Right kidney (tissue), 1 donor: ENCODE measurements at regions not wholly inside any gene's neighbourhood (a gene's known extent, or its start where the extent isn't known, plus 50 kb on each side); places are given as distances from the start of the nearest gene placed in this dataset.
"Not testable (repeated sequence)": the region's sequence is repeated elsewhere in the genome, so short reads cannot be mapped to it uniquely, and the experiment has no call there.

Source experiments
- DNase-seq: peaks from one replicate; pipeline ENCODE4 v3.0.0-alpha.2; 2016

DNA sequence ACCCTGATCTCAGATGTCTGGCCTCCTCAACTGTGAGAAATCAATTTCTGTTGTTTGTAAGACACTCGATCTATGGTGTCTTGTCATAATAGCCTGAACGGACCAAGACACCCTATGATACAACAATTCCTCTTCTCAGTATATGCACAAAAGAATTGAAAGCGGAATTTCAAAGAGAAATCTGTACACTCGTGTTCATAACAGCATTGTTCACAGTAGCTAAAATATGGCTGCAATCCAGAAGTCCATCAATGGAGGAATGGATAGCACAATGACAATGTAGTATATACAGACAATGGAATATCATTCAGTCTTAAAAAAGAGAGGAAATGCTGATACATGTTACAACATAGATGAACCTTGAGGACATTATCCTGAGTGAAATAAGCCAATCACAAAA, 354.6 kb downstream of the SFMBT2 start:
- DNase-seq = no peak

DNA sequence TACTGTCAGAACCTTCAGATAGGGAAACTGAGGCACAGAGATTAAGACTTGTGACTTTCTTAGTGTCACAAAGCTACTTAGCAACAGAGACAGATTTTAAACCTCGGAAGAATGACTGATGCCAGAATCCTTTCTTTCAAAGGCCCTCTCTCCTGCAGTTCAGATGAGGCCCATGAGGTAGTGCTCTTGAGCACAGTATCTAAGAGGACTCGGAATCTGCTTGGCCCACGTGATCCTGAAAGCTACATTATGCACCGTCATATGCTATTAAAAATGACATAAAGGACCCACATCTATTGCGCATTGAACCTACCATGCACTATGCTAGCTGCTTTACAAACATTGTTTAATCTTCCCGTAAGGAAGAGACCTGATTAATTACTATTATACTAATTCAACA, 355.9 kb downstream of the SFMBT2 start:
- no peak for DNase-seq

DNA sequence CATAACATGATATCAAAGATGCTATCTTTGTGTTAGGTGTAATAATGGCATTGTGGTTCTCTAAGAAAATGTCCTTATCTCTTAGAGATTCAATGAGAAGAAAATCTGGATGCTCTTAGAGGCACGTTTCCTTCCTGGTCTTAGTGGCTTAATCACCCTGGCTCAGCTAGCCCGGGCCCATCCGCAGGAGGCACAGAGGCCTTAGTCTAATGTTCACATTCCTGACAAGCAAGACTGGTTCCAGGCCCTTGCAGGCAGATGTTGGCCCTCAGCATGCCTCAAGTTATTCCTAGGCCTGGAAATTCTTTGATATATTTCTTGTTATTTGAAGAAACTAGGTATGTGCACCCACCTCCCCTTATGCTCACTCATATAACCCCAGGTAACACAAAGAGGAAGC, 357.6 kb downstream of the SFMBT2 start:
- no peak for DNase-seq

DNA sequence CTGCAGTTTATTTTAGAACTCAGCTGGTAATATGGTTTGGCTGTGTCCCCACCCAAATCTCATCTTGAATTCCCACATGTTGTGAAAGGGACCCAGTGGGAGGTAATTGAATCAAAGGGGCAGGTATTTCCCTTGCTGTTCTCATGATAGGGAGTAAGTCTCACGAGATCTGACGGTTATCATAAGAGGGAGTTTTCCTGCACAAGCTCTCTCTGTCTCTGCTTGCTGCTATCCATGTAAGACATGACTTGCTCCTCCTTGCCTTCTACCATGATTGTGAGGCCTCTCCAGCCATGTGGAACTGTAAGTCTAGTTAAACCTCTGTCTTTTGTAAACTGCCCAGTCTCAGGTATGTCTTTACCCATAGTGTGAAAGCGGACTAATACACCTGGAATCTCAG, 360.8 kb downstream of the SFMBT2 start:
- DNase-seq = not testable (repeated sequence)

DNA sequence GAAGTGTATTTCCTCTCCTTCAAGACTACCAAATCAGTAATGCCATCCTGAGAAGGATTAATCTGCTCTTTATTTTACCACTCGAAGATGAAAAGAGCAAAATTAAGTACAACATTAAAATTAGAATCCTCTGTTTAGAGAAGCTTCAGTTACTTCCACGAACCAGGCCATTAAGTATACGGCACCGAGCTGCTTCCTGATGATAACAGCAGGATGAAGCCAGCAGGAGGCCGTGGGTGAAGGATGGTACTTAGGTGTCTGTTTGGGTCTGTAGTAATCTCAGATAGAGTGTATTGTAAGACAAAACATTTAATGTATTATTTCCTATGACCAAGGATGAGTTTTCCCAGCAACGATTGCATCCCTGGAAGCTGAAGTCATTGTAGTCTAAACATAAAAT, 362.8 kb downstream of the SFMBT2 start:
- no peak for DNase-seq

DNA sequence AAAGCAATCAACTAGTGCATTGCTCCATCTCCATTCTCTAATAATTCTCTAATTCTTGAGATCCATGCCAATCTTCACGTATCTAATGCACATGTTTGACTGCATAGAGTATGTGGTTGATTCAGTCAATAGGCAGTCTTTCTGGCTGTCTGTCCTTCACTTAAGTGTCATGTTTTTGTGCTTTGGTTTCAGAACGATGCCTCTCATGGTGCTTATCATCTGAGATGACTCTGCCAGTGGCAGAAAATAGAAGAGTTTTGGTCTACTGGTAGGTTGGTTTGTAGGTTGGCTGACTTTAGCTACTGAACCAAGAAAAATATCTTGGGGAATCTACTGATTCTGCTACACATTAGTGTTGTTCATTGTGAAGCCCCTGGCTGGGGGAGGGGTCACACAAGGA, 364.2 kb downstream of the SFMBT2 start:
- no peak for DNase-seq

DNA sequence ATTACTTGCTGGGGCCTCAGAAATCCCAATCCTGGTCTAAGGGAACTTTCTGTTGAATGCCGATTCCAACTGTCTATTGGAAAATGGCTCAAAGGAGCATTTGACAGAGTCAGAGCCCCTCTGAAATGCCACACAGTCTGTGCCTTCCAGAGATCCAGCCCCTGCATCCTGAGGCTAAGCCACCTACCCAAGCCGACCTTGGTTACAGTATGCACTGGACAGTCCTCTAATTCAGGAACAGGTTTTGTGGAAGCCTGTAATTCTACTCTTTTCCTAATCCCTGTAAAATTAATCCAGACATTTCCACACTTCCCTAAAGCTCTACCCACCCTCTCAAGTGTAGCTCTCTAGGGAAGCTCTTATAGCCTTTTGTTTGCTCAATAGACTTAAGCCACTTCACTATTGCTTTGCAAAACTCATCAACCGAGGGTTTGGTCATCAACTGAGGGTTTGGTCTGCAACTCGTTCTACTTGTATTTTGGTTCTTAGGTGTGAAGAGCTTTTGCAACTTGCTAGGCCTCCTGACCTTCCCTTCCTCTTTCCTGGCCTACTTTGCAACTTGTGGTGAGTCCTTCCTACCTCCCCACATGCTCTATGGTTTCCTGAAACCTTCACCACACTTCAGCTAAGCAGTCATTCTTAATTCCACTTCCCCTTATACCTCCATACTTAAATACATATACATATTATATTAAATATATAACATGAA, 364.8 kb downstream of the SFMBT2 start:
- DNase-seq = no peak

DNA sequence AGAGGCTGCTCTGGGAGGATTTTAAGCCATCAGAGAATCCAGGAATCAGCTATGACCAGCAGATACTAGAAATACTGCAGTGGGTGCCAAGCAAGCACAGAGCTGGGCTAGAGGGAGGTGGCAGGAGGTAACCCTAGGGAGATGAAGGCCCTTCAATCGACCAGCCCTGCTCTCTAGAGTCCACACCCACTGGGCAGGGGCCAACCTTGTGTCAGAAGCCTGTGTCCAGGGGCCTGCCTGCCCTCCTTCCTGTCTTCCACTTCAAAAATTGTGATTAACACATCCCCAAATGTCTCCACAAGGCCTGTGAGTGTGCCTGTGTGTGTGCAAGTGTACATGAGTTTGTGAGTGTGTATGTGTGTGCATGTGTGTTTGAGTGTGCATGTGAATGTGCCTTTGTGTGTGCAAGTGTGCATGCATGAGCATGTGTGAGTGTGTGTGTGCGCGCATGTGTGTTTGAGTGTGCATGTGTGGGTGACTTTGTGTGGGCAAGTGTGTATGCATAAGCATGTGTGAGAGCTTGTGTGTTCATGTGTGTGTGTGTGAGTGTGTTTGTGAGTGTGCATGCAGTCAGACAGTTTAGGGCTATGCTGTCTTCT, 367.7 kb downstream of the SFMBT2 start:
- no peak for DNase-seq

DNA sequence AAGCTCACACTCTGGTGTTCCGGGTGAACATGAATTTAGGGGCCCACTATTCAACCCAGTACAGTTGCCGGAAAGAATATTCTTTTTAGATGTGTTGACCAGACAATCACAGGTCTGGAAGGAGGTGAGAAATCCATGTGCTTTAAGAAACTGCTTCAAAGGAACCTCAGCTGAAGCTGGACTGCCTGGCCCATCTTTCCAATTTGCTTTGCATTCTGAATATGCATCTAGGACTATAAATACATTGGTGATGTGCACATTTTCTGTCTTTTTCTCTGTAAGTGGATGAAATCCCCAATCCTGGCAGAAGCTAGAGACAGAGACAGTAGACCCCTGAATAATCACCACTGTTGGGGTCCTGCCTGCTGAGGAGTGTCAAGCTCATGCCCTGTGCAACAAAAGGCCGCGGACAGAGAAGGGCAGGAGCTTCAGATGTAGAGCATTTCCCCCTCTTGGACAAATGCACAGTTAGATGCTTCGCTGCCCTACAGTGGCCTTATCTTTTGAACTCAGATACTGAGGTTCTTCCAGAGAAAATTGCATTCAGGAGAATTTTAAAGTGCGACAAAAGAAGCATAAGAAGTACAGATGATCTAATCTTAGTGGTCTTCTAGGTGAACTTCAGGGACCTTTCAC, 368.3 kb downstream of the SFMBT2 start:
- DNase-seq = no peak

DNA sequence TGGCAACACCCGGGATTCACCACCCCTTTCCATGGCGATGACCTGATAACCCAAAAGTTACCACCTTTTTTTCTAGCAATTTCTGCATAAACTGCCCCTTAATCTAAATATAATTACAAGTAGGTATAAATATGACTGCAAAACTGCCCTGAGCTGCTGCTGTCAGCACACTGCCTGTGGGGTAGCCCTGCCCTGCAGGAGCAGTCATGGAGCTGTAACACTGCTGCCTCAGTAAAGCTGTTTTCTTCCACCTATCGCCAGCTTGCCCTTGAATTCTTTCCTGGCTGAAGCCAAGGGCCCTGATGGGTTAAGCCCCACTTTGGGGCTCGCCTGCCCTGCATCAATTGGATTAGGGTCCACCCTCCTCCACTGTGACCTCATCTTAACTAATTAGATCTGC, 368.8 kb downstream of the SFMBT2 start:
- no peak for DNase-seq

DNA sequence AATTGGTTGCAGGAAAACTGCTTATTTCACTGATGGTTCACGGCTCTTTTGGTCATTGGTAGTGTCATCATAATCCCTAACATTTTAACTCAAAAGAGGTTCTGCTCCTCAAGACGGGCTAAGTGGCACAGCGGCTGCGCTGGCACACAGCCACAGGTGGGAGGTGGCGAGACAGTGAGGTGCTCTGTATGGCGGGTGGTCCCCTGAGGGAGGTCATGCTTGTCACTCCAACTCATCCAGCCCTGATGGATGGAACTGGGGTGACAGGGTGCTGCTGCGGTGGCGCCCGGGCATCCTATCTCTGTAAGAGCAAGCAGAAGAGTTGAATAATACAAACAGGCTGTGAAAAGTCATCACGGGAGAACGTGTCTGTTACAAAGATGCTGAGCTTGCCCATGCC, 370.2 kb downstream of the SFMBT2 start:
- DNase-seq = no peak

DNA sequence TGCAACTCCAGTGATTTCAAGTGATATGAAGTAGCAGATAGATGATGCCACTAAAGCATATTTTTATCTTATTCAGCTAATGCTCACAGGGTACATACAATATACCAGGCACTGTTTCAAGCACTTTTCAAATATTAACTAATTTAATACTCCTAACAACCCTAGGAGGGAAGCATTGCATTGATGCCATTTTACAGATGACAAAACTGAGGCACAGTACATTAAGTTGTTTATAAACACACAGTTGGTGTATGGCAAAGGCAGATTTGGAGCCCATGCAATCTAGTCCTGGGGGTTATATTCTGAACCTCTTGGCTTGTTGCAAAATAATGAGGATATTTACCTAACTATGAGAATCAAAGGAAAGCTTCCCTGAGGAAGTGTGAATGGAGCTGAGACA, 371.0 kb downstream of the SFMBT2 start:
- DNase-seq = no peak

DNA sequence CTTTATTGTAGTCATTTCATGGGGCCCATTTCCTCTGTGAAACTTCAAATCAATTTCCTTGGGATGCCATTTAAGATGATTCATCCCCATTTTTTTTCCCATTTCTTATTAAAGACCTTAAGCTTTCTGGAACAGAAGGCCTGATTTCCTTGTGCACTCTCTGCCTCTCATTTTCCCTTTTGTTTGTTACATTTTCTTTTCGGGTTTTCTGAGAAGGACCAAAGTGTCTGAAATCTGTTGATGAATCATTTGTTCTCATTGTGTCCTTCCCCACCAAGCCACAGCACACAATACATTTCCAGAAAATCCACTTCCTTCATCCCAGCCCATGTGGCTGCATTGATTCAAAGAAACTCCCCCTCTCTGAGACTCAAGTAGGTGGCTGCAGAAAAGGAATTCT, 372.4 kb downstream of the SFMBT2 start:
- no peak for DNase-seq

DNA sequence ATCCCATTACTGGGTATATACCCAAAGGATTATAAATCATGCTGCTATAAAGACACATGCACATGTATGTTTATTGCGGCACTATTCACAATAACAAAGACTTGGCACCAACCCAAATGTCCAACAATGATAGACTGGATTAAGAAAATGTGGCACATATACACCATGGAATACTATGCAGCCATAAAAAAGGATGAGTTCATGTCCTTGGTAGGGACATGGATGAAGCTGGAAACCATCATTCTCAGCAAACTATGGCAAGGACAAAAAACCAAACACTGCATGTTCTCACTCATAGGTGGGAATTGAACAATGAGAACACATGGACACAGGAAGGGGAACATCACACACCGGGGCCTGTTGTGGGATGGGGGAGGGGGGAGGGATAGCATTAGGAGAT, 373.4 kb downstream of the SFMBT2 start:
- not testable (repeated sequence) for DNase-seq

DNA sequence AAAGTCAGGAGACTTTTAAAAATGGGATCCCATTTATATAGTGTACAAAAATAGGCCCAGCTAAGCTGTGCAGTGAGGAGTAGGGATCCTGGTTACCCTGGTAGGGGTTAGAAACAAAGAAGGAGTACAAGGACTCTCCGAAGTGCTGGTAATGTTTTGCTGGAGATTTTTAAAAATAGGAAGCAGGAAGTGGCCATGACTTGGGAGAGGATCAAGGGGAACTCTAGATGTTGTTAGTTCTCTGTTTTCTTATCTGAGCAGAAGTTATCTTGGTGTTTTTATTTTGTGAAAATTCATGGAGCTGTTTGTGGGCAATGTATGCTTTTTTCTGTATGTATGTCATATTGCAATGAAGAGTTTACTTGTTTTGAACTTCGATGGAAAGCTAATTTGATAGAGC, 373.9 kb downstream of the SFMBT2 start:
- DNase-seq = no peak

DNA sequence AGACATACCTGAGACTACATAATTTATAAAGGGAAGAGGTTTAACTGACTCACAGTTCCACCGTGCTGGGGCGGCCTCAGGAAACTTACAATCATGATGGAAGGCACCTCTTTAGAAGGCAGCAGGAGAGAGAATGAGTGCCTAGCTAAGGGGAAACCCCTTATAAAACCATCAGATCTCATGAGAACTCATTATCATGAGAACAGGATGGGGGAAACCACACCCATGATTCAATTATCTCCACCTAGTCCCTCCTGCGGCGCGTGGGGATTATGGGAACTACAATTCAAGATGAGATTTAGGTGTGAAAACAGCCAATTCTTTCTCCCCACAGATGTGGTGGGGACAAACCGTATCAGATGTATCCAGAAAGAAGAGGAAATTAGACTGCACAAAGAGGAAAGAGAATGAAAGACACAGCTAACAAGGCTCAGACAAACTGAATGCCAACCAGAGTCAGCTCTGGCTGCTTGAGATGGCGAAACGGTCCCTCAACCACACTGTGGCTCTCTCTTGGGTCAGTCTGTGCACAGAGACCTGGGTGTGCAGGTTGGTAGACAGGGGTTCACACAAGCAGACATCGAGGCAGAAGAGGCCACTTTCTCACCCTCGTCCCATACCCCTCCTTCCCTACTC, 375.6 kb downstream of the SFMBT2 start:
- DNase-seq = no peak

DNA sequence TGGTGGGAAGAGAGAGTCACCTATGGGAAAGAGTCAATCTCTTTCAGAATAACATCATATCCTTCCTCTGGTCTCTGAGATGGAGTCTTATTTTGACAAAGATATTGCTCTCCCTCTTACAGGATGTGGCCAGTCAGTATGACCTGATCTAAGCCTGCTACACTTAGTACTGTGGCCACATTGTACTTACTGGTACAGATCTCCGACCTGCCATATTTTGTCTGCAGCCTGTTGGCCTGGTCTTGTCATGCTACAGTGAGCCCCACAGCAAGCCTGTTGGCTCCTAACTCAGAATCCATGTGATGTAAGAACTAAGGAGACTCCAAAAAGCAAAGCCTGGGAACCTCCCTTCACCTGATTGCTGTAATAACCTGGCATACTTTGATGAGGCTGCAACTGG, 377.8 kb downstream of the SFMBT2 start:
- no peak for DNase-seq

DNA sequence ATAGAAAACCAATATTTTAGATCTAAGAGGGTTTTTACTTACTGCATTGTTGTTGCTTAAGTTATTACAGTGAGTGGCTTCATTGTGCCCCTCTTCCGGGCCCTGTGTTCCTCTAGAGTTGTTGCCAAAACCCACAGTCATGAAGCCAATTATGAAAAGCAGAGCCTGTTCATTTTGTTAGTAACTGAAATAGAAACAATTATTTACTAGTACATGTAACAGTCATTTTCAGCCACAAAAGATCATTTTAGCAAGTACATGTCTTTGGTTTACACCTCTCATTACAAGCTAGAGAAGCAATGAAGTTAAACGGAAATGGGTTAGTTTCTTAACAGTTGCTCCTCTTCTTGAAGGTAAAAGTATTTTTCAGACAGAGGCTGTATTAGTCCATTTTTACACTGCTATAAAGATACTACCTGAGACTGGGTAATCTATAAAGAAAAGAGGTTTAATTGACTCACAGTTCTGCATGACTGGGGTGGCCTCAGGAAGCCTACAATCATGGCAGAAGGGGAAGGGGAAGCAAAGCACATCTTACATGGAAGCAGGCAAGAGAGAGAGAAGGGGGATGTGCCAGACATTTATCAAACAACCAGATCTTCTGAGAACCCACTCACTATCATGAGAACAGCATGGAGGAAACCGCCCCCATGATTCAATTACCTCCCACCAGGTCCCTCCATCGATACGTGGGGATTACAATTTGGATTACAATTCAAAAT, 380.5 kb downstream of the SFMBT2 start:
- DNase-seq = no peak

DNA sequence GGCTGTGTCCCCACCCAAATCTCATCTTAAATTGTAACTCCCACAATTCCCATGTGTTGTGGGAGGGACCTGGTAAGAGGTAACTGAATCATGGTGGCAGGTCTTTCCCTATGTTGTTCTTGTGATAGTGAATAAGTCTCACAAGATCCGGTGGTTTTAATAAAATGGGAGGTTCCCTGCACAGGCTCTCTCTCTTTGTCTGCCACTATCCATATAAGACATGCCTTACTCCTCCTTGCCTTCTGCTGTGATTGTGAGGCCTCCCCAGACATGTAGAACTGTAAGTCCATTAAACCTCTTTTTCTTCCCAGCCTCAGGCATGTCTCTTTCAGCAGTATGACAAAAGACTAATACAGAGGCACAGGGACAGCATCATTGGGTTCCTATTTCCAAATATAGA, 381.2 kb downstream of the SFMBT2 start:
- DNase-seq = no peak

DNA sequence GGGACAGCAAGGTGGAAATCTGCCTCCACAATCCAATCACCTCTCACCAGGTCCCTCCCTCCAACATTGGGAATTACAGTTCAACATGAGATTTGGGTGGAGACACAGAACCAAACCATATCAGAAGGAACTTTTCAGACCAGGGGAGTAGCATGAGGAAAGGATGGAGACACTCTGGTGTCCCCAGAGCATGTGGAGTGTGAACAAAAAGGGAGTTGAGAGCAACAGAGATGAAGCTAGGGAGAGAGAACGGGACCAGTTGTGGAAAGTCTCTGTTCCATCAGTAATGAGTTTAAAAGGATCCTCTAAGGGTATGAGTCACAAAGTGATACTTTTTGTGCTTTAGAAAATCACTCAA, 382.0 kb downstream of the SFMBT2 start:
- DNase-seq = no peak

DNA sequence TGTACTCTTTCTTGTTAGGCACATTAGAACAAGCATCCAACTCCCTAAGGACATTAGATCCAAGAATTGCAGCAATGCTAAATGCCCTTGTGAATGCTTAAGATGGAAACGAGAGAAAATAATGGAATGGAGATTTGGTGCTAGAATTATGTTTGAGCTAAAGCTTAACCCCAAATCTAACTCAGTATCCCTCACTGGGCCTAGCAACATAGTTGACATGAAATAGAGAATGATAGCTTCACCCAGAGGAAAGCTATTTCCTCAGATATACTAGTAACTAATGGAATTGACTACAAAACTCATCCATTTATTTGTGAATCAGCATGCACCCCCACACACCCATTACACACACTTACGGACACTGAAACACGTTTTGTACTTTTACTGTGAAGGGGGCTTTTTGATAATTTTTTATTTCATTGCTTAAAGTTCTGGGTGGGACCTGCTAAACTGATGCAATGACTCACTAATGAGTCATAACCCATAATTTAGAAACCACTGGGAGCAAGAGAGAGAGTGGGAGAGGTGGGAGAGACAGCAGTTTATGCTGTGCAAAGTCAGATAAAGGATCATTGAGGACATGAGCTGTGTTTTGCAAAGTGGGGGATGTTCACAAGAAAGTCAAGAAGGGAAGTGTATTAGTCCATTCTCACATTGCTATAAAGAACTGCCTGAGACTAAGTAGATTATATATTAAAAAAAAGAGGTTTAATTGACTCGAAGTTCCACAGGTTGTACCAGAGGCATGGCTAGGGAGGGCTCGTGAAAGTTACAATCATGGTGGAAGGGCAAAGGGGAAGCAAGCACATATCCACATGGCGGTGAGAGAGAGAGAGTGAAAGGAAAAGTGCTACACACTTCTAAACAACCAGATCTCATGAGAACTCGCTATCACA, 382.7 kb downstream of the SFMBT2 start:
- DNase-seq = no peak
